ENCODE measurements at regions not wholly inside any gene's neighbourhood (a gene's known extent, or its start where the extent isn't known, plus 50 kb on each side); places are given as distances from the start of the nearest gene placed in this dataset.

- TF ChIP-seq CTCF (conservative IDR thresholded peaks at IDR 0.05; ENCODE audit: low read length) (no peak), EZH2phosphoT487 (IDR thresholded peaks at IDR 0.05; ENCODE audit: borderline replicate concordance, low read depth, low read length) (no peak)
Measured at GRCh38 chr12:61647566-61647965, 612.6 kb upstream of the USP15 start.

All from OCI-LY7 (cell line).